NCI-H2107 treated with DMSO at 0.1 percent for 48 hours (cell line): ENCODE measurements at regions not wholly inside any gene's neighbourhood (a gene's known extent, or its start where the extent isn't known, plus 50 kb on each side); places are given as distances from the start of the nearest gene placed in this dataset.
"Not testable (repeated sequence)": the region's sequence is repeated elsewhere in the genome, so short reads cannot be mapped to it uniquely, and the experiment has no call there.

Experiments used
- DNase-seq: peaks from one replicate; lab custom pipeline; 2025; ENCODE audit not compliant: unreplicated experiment; lab: John Stamatoyannopoulos, UW

GRCh38 chr1:64318428-64318827 lies 115.0 kb downstream of the UBE2U start:
- no peak for DNase-seq

DNA sequence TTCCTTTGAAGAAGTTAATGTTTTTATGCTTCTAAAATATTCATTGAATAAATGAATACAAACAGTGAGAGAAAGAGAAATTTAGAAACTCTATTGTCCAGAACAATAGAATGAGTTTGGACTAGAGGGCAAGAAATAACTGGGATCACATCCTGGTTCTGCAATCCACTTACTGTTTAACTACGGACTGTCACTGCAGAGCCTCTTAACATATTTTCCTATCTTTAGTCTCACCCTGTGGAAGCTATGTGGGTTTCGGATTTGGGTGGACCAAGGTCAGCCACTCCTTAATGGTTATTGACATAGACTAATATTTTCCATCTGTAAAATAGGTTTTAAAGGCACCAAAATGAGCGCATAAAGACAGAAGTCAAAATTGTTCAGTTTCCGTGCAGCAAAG lies 116.6 kb downstream of the UBE2U start:
- DNase-seq: no peak

- no peak for DNase-seq
These were observed 117.0 kb downstream of the UBE2U start for GRCh38 chr1:64320470-64320869.

DNA sequence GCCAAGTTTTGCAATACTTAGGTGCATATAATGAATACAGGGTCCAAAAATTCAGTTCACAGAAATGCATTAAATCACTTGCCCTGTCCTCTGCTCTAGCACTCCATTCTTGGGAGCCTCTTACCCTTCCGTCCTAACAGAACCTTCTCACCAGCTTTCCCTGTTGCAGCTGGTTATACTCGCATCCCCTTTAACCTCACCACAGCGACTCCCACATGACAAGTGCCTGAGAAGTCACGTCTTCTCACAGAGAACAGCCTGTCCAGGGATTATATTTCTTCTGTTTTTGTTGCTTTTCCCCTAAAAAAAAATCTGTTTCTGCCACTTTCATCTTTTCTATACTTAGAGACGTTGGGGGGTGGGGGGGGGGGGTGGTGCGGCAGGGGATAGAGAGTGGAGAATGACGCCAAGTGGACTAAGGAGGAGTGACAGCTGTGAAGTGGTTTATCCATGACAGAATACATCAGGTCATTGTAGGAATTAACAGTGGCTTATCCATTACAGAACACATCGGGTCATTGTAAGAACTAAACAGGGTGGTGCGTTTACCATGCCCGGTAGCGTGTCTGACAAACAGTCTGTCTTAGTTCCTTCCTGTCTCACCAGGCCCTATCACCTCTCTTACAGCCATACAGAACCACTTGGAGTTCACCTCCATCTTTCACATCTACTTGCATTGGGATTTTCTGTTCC lies 117.6 kb downstream of the UBE2U start:
- DNase-seq: no peak

GRCh38 chr1:64323054-64323453 lies 119.6 kb downstream of the UBE2U start:
- no peak for DNase-seq

DNA sequence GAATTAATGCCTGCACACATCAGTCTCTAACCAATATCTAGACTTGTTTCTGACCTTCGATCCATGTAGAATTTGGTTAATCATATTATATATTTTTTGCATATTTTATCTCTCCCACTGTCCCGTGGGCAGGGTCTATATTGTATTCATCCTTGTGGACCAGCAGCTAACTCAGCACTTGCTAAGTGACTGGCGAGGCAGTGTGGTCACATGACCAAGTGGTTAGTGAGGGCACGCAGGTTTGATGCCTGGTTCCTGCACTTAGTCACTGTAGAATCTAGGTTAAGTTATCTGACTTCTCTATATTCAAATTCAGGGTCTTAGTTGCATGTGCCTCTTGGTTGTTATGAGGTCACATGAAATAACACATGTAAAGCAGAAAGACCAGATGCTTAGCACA lies 120.5 kb downstream of the UBE2U start:
- DNase-seq: no peak

DNA sequence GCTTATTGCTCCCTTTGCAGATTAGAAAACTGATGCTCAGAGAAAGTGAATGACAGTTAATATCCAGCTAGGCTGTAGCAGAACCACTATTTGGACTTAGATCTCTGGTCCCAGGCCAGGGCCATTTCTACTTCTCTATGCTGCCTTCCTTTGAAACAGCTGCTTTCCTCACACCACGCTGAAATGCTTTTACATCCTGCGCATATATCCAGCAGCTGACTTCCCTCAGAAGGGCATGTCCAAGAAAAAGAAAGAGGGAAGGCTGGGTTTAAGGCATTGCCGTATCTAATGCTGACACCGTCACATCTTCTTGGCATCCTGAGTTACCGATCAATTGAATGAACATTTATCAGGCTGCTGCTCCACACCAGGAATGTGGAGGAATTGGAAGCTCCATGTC lies 122.4 kb downstream of the UBE2U start:
- DNase-seq: no peak

- DNase-seq: no peak
These were observed 123.7 kb downstream of the UBE2U start for GRCh38 chr1:64327119-64327518.

GRCh38 chr1:64328193-64328592 lies 124.8 kb downstream of the UBE2U start:
- no peak for DNase-seq

DNA sequence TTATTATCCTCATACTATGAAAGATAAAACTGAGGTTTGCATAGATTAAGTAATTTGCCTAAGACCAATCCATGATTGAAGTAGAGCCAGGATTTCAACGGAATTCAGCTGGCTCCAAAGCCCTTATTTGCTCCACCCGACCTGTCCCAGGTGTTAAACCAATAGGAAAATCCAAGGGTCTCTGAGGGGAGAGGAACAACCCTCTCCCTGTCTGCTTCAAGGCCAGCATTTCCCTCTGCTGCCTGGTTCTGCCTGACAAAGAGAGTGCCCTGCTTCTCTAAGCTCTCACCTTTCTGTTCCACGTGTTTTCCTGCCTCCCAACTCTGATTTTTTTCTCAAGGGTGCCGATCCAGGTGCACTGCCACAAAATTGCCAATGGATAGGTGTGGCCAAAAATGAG lies 127.4 kb downstream of the UBE2U start:
- no peak for DNase-seq

DNA sequence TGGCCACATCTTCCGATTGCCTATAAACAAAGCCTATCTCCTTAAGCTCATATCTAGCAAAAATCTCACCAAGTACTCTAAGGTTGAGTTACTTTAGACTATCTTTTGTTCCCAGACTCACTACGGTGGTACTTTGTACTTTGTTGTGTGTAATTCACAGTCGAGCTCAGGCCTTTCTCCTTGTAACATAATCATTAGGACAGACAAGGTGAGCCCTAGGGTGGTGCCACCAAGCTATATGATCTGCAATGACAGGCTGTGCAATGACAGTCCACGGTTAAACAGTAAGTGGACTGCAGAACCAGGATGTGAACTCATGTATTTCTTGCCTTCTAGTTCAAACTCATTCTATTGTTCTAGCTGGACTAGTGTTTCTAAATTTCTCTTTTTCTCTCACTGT lies 132.2 kb downstream of the UBE2U start:
- DNase-seq: no peak

DNA sequence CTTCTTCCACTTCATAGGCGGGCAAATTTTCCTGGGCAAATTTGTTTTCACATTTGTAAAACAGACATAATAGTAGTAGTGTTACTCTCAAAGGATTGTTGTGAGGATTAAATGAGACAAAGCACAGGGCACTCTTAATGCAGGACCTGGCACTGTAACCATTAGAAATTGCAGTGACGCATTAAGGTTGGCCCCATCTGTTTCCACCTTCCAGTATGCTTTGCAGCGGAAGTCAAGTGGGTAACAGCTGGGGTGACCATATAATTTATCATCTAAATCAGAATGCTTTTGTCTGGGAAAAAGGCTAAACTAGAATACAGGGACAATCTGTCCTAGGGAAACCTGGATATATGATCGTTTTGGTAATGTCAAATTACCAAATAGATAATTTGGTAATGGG lies 132.5 kb upstream of the CACHD1 start:
- no peak for DNase-seq

GRCh38 chr1:64337926-64338325 lies 132.0 kb upstream of the CACHD1 start:
- no peak for DNase-seq

GRCh38 chr1:64340361-64340760 lies 129.6 kb upstream of the CACHD1 start:
- DNase-seq: no peak

- peak; percentile 29 for DNase-seq
These were observed 126.7 kb upstream of the CACHD1 start for GRCh38 chr1:64343105-64343822.

- no peak for DNase-seq
These were observed 126.1 kb upstream of the CACHD1 start for GRCh38 chr1:64343823-64344190.

GRCh38 chr1:64348270-64348960 lies 121.5 kb upstream of the CACHD1 start:
- DNase-seq: no peak

DNA sequence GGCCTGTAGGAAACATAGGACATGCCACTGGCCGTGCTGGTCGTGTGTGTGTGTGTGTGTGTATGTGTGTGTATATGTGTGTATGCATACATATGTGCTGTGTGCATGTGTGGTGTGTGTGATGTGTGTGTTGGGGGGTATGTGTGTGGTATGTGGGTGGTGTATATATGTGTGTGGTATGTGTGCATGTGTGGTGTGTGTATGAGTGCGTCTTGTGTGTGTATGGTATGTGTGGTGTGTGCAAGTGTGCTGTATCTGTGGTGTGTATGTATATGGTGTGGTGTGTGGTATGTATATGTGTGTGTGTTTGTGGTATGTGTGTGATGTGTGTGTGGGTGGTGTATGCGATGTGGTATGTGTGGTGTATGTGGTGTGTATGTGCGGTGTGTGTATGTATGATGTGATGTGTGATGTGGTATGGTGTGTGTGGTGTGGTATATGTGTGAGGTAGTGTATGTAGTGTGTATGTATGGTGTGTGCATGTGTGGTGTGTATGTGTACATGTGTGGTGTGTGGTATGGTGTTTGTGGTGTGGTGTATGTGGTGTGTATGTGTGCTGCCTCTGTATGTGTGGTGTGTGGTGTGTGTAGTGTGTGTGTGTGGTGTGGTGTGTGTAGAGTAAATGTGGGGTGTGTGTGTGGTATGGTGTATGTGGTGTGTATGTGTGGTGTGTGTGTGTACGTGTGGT lies 120.8 kb upstream of the CACHD1 start:
- DNase-seq: no peak

- not testable (repeated sequence) for DNase-seq
These were observed 114.4 kb upstream of the CACHD1 start for GRCh38 chr1:64355534-64355933.

- no peak for DNase-seq
These were observed 113.2 kb upstream of the CACHD1 start for GRCh38 chr1:64356636-64357256.

- no peak for DNase-seq
These were observed 112.5 kb upstream of the CACHD1 start for GRCh38 chr1:64357422-64357821.
